ENCODE measurements at regions not wholly inside any gene's neighbourhood (a gene's known extent, or its start where the extent isn't known, plus 50 kb on each side); places are given as distances from the start of the nearest gene placed in this dataset.

GRCh38 chr6:18062733-18063132 lies 59.7 kb downstream of the NHLRC1 start:
- no peak for TF ChIP-seq CTCF (IDR thresholded peaks at IDR 0.05)
- Mint-ChIP-seq H3K27me3 (ENCODE audit: unreplicated experiment) (peaks cover 5% of the 10 kb centered on the region), H3K27ac (ENCODE audit: unreplicated experiment) (no peak overlapping the region)

GRCh38 chr6:18058429-18058828 lies 64.0 kb downstream of the NHLRC1 start:
- peaks cover 6% of the 10 kb centered on the region for H3K4me1 Mint-ChIP-seq (ENCODE audit: unreplicated experiment)
- H3K27ac Mint-ChIP-seq (ENCODE audit: unreplicated experiment) = no peak overlapping the region
- H3K9me3 Mint-ChIP-seq (ENCODE audit: unreplicated experiment) = peaks cover 5% of the 10 kb centered on the region

More at GRCh38 chr6:18062733-18063132, 59.7 kb downstream of the NHLRC1 start:
- DNase-seq (ENCODE audit: extremely low spot score, unreplicated experiment) = no peak
- no peaks in the 10 kb centered on the region for H3K4me1 Mint-ChIP-seq (ENCODE audit: unreplicated experiment)
- peaks cover 5% of the 10 kb centered on the region for H3K9me3 Mint-ChIP-seq (ENCODE audit: unreplicated experiment)
- H3K4me3 Mint-ChIP-seq (ENCODE audit: unreplicated experiment) = no peak overlapping the region
- no peaks in the 10 kb centered on the region for H3K36me3 Mint-ChIP-seq (ENCODE audit: unreplicated experiment)

GRCh38 chr6:18055714-18056382 lies 66.6 kb downstream of the NHLRC1 start:
- Mint-ChIP-seq H3K4me1 (ENCODE audit: unreplicated experiment) (peaks cover 7% of the 10 kb centered on the region), H3K4me3 (ENCODE audit: unreplicated experiment) (no peak overlapping the region), H3K27ac (ENCODE audit: unreplicated experiment) (no peak overlapping the region), H3K36me3 (ENCODE audit: unreplicated experiment) (no peaks in the 10 kb centered on the region), H3K9me3 (ENCODE audit: unreplicated experiment) (no peaks in the 10 kb centered on the region), H3K27me3 (ENCODE audit: unreplicated experiment) (peaks cover 5% of the 10 kb centered on the region)
- no peak for DNase-seq (ENCODE audit: extremely low spot score, unreplicated experiment)
- no peak for TF ChIP-seq CTCF (IDR thresholded peaks at IDR 0.05)

More at GRCh38 chr6:18058429-18058828, 64.0 kb downstream of the NHLRC1 start:
- Mint-ChIP-seq H3K27me3 (ENCODE audit: unreplicated experiment) (peaks cover 5% of the 10 kb centered on the region), H3K36me3 (ENCODE audit: unreplicated experiment) (no peaks in the 10 kb centered on the region), H3K4me3 (ENCODE audit: unreplicated experiment) (no peak overlapping the region)
- DNase-seq (ENCODE audit: extremely low spot score, unreplicated experiment) = no peak
- no peak for TF ChIP-seq CTCF (IDR thresholded peaks at IDR 0.05)

- Mint-ChIP-seq H3K4me3 (ENCODE audit: unreplicated experiment) (no peak overlapping the region), H3K27me3 (ENCODE audit: unreplicated experiment) (peaks cover 5% of the 10 kb centered on the region), H3K4me1 (ENCODE audit: unreplicated experiment) (peaks cover 7% of the 10 kb centered on the region), H3K27ac (ENCODE audit: unreplicated experiment) (no peak overlapping the region), H3K36me3 (ENCODE audit: unreplicated experiment) (no peaks in the 10 kb centered on the region), H3K9me3 (ENCODE audit: unreplicated experiment) (no peaks in the 10 kb centered on the region)
- TF ChIP-seq CTCF (IDR thresholded peaks at IDR 0.05) = no peak
- DNase-seq (ENCODE audit: extremely low spot score, unreplicated experiment) = no peak
Observed at GRCh38 chr6:18055098-18055497, 67.4 kb downstream of the NHLRC1 start.

- Mint-ChIP-seq H3K27ac (ENCODE audit: unreplicated experiment) (no peak overlapping the region), H3K4me1 (ENCODE audit: unreplicated experiment) (peaks cover 7% of the 10 kb centered on the region), H3K36me3 (ENCODE audit: unreplicated experiment) (no peaks in the 10 kb centered on the region), H3K4me3 (ENCODE audit: unreplicated experiment) (no peak overlapping the region), H3K9me3 (ENCODE audit: unreplicated experiment) (no peaks in the 10 kb centered on the region), H3K27me3 (ENCODE audit: unreplicated experiment) (no peaks in the 10 kb centered on the region)
- no peak for DNase-seq (ENCODE audit: extremely low spot score, unreplicated experiment)
- no peak for TF ChIP-seq CTCF (IDR thresholded peaks at IDR 0.05)
Observed at GRCh38 chr6:18053555-18054445, 66.4 kb upstream of the KIF13A start.

All from osteocyte (in vitro differentiated cells).